Loucy (cell line): ENCODE measurements at regions not wholly inside any gene's neighbourhood (a gene's known extent, or its start where the extent isn't known, plus 50 kb on each side); places are given as distances from the start of the nearest gene placed in this dataset.

Experiments used
- EZH2phosphoT487 ChIP-seq: fragments of 200-600 bp; IDR thresholded peaks from 2 replicates; pipeline ENCODE4 v1.6.1; 2018; ENCODE audit warnings: antibody characterized with exemption, mild to moderate bottlenecking, moderate library complexity, borderline replicate concordance
- TF ChIP-seq, protein P1 (sequence below): fragments of 200-600 bp; sonication (generic); conservative IDR thresholded peaks from 2 replicates; pipeline ENCODE4 v1.5.1; 2014; ENCODE audit warnings: mild to moderate bottlenecking, antibody characterized with exemption, low read length

DNA sequence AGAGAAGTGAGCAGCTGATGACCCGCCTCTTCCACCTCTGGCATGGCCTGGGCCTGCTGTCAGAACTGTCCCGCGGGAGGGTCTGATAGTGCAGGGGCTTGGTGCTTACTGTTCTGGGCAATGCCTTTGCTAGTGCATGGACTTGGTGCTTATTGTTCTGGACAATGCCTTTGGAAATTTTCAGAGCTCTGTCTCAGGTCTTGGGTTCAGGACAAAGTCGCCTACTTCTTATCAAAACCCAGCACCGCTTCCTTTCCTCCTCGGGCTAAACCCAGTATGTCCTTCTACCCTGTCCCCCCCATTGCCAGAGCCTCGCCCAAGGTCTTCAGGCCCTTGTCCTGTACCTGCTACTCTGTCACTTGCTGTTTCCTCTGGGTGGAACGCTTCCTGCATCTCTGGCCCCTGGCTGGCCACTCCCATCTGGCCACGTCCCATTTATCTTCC is 149.6 kb downstream of the ACKR3 start:
- TF ChIP-seq, protein P1, sequence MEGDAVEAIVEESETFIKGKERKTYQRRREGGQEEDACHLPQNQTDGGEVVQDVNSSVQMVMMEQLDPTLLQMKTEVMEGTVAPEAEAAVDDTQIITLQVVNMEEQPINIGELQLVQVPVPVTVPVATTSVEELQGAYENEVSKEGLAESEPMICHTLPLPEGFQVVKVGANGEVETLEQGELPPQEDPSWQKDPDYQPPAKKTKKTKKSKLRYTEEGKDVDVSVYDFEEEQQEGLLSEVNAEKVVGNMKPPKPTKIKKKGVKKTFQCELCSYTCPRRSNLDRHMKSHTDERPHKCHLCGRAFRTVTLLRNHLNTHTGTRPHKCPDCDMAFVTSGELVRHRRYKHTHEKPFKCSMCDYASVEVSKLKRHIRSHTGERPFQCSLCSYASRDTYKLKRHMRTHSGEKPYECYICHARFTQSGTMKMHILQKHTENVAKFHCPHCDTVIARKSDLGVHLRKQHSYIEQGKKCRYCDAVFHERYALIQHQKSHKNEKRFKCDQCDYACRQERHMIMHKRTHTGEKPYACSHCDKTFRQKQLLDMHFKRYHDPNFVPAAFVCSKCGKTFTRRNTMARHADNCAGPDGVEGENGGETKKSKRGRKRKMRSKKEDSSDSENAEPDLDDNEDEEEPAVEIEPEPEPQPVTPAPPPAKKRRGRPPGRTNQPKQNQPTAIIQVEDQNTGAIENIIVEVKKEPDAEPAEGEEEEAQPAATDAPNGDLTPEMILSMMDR, result no peak
- TF ChIP-seq EZH2phosphoT487, result no peak
